Right lobe of liver (tissue), 4 donors: ENCODE measurements at regions not wholly inside any gene's neighbourhood (a gene's known extent, or its start where the extent isn't known, plus 50 kb on each side); places are given as distances from the start of the nearest gene placed in this dataset.

Experiments used
- POLR2A ChIP-seq: fragments of 450-650 bp; IDR thresholded peaks from one replicate; pipeline ENCODE4 v1.6.1; 2017; ENCODE audit warnings: antibody characterized with exemption, mild to moderate bottlenecking
- TF ChIP-seq, protein P1 (sequence below), 4 donors: fragments of 200-600 bp in 3 of 4; fragments of 450-650 bp in 1 of 4; IDR thresholded peaks; one replicate each; pipeline versions ENCODE4 v1.5.1 to v1.8.0; 2016 to 2022; ENCODE audit warnings: antibody characterized with exemption in 4 of 4, mild to moderate bottlenecking in 2 of 4
- donor health status: DM: no; HTN: no; CAD: no.
- donor health status: DM: no; HTN: no; CAD: no.
- donor health status: DM: no; HTN: yes; CAD: no.

DNA sequence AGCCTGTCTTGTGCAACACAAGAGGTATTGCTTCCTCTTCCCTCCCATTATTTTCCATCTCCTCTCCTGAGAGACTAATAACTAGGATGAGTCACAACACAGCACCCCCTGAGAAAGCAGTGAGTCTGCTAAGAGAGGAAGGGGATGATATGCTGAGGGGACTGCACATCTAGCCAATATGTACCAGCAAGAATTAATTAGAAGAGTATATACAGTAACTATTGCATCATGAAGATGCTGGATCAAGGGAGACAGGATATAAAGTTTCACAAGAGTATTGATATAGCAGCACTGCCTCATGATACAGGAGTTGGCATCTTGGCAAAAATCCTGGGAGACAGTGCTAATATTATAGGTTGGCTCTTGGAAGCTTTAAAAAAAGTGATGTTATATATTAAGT, 289.9 kb upstream of the RBMS1 start:
- no peak for TF ChIP-seq POLR2A
- TF ChIP-seq, protein P1, sequence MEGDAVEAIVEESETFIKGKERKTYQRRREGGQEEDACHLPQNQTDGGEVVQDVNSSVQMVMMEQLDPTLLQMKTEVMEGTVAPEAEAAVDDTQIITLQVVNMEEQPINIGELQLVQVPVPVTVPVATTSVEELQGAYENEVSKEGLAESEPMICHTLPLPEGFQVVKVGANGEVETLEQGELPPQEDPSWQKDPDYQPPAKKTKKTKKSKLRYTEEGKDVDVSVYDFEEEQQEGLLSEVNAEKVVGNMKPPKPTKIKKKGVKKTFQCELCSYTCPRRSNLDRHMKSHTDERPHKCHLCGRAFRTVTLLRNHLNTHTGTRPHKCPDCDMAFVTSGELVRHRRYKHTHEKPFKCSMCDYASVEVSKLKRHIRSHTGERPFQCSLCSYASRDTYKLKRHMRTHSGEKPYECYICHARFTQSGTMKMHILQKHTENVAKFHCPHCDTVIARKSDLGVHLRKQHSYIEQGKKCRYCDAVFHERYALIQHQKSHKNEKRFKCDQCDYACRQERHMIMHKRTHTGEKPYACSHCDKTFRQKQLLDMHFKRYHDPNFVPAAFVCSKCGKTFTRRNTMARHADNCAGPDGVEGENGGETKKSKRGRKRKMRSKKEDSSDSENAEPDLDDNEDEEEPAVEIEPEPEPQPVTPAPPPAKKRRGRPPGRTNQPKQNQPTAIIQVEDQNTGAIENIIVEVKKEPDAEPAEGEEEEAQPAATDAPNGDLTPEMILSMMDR (IDR thresholded peaks at IDR 0.05) = no peak
